ENCODE measurements at regions not wholly inside any gene's neighbourhood (a gene's known extent, or its start where the extent isn't known, plus 50 kb on each side); places are given as distances from the start of the nearest gene placed in this dataset.

DNA sequence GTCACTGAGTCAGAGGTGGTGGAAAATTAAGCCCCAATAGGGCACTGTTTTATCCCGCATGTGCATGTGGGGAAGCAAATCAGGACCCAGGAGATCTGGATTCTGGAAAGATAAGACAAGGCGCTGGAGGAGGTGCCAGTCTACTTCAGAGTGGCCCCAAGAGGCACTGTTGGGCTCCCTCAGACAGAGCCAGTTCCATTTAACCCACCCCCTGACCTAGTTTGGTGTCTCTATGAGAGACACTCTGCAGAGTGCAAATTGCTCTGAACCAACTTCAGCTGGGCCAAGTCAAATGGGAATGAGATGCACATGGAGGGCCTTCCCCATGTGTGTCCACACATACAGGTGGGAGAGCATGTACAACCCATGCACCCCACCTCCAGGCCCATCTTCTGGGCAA, 71.1 kb upstream of the MED9 start:
- DNase-seq (no peak), ATAC-seq (no peak)
- Histone ChIP-seq H3K9me3 (ENCODE audit: low read length) (no peaks in the 10 kb centered on the region), H3K27me3 (ENCODE audit: low read length) (no peaks in the 10 kb centered on the region), H3K4me3 (ENCODE audit: low read length) (no peak overlapping the region), H3K79me2 (ENCODE audit: low read length) (no peaks in the 10 kb centered on the region), H3F3A (ENCODE audit: low read length, unreplicated experiment) (no peaks in the 10 kb centered on the region), H3K36me3 (ENCODE audit: low read depth, low read length) (no peaks in the 10 kb centered on the region), H4K20me1 (ENCODE audit: low read length) (no peaks in the 10 kb centered on the region), H3K4me2 (ENCODE audit: low read length) (no peak overlapping the region), H3K27ac (ENCODE audit: low read length) (no peak overlapping the region), H2AFZ (ENCODE audit: low read length) (no peak overlapping the region), H3K4me1 (ENCODE audit: insufficient read depth, low read length) (peaks cover 17% of the 10 kb centered on the region; the same call in 1 of the 2 replicates), H3K9ac (ENCODE audit: low read length) (no peak overlapping the region), H3K9me2 (replicated peaks; ENCODE audit: low read length) (no peaks in the 10 kb centered on the region)
- ChIA-PET POLR2A (ENCODE audit: unreplicated experiment) (no interaction called here), CTCF (no interaction called here)
- intact Hi-C loops (cut with micrococcal nuclease) = no loop called here
- TF ChIP-seq EZH2 (IDR thresholded peaks at IDR 0.05; ENCODE audit: low read length, unreplicated experiment) (no peak), EZH2phosphoT487 (IDR thresholded peaks at IDR 0.05; ENCODE audit: borderline replicate concordance, low read length) (no peak), CTCF (conservative IDR thresholded peaks at IDR 0.05; ENCODE audit: low read depth, low read length) (no peak)
- no TSS peak for BruUV-seq (replicated peaks)

- ChIA-PET POLR2A (ENCODE audit: unreplicated experiment) (interaction anchor here (0.6 kb wide), 1 partner anchor 8 kb away, joined by 6 read pairs; no protein-coding TSS in a partner anchor), CTCF (no interaction called here)
- H3K9me3 ChIP-seq (ENCODE audit: low read length) = no peaks in the 10 kb centered on the region
- H3K27ac ChIP-seq (ENCODE audit: low read length) = no peak overlapping the region
- ATAC-seq (no peak), DNase-seq (no peak)
- no peak overlapping the region for H3K9ac ChIP-seq (ENCODE audit: low read length)
- no peaks in the 10 kb centered on the region for H3K9me2 ChIP-seq (replicated peaks; ENCODE audit: low read length)
- no TSS peak for BruUV-seq (replicated peaks)
- no peaks in the 10 kb centered on the region for H3K79me2 ChIP-seq (ENCODE audit: low read length)
- no peaks in the 10 kb centered on the region for H3K27me3 ChIP-seq (ENCODE audit: low read length)
- H2AFZ ChIP-seq (ENCODE audit: low read length) = no peak overlapping the region
- no peaks in the 10 kb centered on the region for H4K20me1 ChIP-seq (ENCODE audit: low read length)
- H3F3A ChIP-seq (ENCODE audit: low read length, unreplicated experiment) = no peaks in the 10 kb centered on the region
- H3K36me3 ChIP-seq (ENCODE audit: low read depth, low read length) = no peaks in the 10 kb centered on the region
- peaks cover 17% of the 10 kb centered on the region; the same call in 1 of the 2 replicates for H3K4me1 ChIP-seq (ENCODE audit: insufficient read depth, low read length)
- no peak overlapping the region for H3K4me2 ChIP-seq (ENCODE audit: low read length)
- intact Hi-C loops (cut with micrococcal nuclease) = no loop called here
- TF ChIP-seq EZH2 (IDR thresholded peaks at IDR 0.05; ENCODE audit: low read length, unreplicated experiment) = no peak
- no peak for TF ChIP-seq CTCF (conservative IDR thresholded peaks at IDR 0.05; ENCODE audit: low read depth, low read length)
- TF ChIP-seq EZH2phosphoT487 (IDR thresholded peaks at IDR 0.05; ENCODE audit: borderline replicate concordance, low read length) = no peak
- H3K4me3 ChIP-seq (ENCODE audit: low read length) = no peak overlapping the region
Measured at GRCh38 chr17:17406225-17406624, 70.6 kb upstream of the MED9 start.

DNA sequence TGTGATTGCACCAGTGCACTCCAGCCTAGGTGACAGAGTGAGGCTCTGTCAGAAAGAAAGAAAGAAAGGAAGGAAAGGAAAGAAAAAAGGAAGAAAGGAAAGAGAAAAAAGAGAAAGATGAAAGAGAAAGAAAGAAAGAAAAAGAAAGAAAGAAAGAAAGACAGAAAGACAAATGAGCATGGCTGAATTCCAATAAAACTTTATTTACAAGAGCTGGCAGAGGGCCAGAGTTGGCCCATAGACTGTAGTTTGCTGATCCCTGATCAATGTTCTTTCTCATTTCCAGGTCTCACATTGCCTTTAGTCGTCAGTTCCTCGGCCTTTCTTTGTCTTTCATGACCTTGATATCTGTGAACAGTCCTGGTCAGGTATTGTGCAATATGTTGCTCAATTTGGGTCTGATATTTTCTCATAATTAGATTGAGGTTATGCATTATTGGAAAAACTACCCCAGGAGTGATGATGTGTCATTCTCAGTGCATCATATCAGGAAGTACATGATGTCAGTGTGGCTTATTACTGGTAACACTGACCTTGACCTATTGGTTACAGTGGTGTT, 68.5 kb upstream of the MED9 start:
- Histone ChIP-seq H3K27me3 (ENCODE audit: low read length) (no peaks in the 10 kb centered on the region), H3K9me2 (replicated peaks; ENCODE audit: low read length) (no peaks in the 10 kb centered on the region), H3K4me3 (ENCODE audit: low read length) (no peak overlapping the region), H3K4me1 (ENCODE audit: insufficient read depth, low read length) (peaks cover 20% of the 10 kb centered on the region), H3K79me2 (ENCODE audit: low read length) (no peaks in the 10 kb centered on the region), H3K9me3 (ENCODE audit: low read length) (no peaks in the 10 kb centered on the region), H3K36me3 (ENCODE audit: low read depth, low read length) (no peaks in the 10 kb centered on the region), H3K4me2 (ENCODE audit: low read length) (no peak overlapping the region), H3K27ac (ENCODE audit: low read length) (peak overlapping the region; percentile 30; the same call in 1 of the 2 replicates), H4K20me1 (ENCODE audit: low read length) (no peaks in the 10 kb centered on the region), H3F3A (ENCODE audit: low read length, unreplicated experiment) (no peaks in the 10 kb centered on the region), H2AFZ (ENCODE audit: low read length) (no peak overlapping the region), H3K9ac (ENCODE audit: low read length) (peak overlapping the region; percentile 27; the same call in 1 of the 2 replicates)
- TF ChIP-seq CTCF (conservative IDR thresholded peaks at IDR 0.05; ENCODE audit: low read depth, low read length) = no peak
- TF ChIP-seq EZH2phosphoT487 (IDR thresholded peaks at IDR 0.05; ENCODE audit: borderline replicate concordance, low read length) = no peak
- TF ChIP-seq EZH2 (IDR thresholded peaks at IDR 0.05; ENCODE audit: low read length, unreplicated experiment) = no peak
- ChIA-PET CTCF (no interaction called here), POLR2A (ENCODE audit: unreplicated experiment) (no interaction called here)
- intact Hi-C loops (cut with micrococcal nuclease) = no loop called here
- BruUV-seq (replicated peaks) = no TSS peak
- peak; percentile 41 for DNase-seq
- no peak for ATAC-seq
